Bronchial epithelial cell (primary cell): ENCODE measurements at regions not wholly inside any gene's neighbourhood (a gene's known extent, or its start where the extent isn't known, plus 50 kb on each side); places are given as distances from the start of the nearest gene placed in this dataset.

ENCODE experiments used
- DNase-seq: peaks from one replicate; pipeline ENCODE4 v3.0.0-alpha.2; 2010; ENCODE audit warnings: low read depth
- FAIRE-seq: peaks from 2 replicates; lab custom pipeline; 2011; peaks lifted over from hg19 to GRCh38; lab: Jason Lieb, UNC
- H3K27me3 ChIP-seq: 2 replicates; pipeline ENCODE4 v1.5.1; 2011; ENCODE audit warnings: low read length; ENCODE audit not compliant: control insufficient read depth, insufficient read depth
- H3K36me3 ChIP-seq: 2 replicates; pipeline ENCODE4 v1.5.1; 2011; ENCODE audit warnings: low read length; ENCODE audit not compliant: control insufficient read depth, insufficient read depth
- H3K4me3 ChIP-seq: 2 replicates; pipeline ENCODE4 v1.5.1; 2011; ENCODE audit warnings: mild to moderate bottlenecking, low read depth, low read length, control low read depth
- CTCF ChIP-seq: IDR thresholded peaks from 2 replicates; pipeline ENCODE4 v1.5.1; 2011; ENCODE audit warnings: mild to moderate bottlenecking, moderate library complexity, low read length, control low read depth, inconsistent platforms; ENCODE audit not compliant: insufficient read depth, severe bottlenecking

DNA sequence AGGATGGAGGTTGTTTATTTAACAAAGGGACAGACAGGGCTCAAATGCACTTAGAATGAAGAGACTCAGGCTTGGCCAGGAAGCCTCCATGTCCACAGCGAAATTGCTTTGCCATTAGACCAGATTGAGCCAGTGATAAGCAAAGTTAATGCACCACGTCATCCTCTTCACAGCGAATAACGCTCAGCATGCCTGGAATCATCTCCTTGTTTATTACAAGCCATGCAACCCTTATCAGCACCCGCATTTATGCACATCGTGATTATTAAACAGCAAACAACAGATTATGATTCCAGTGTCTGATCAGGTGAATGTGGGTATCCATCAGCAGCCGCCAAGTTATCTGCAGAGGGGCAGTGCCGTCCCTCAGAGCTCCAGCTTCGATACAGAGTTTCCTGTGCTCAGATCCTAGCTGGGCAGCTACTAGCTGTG lies 175.0 kb upstream of the TMEM132C start:
- TF ChIP-seq CTCF = no peak
- Histone ChIP-seq H3K27me3 (no peaks in the 10 kb centered on the region), H3K36me3 (no peaks in the 10 kb centered on the region), H3K4me3 (no peak overlapping the region)
- FAIRE-seq (no peak), DNase-seq (no peak)

- no peak for DNase-seq
- Histone ChIP-seq H3K4me3 (no peak overlapping the region), H3K36me3 (no peaks in the 10 kb centered on the region), H3K27me3 (no peaks in the 10 kb centered on the region)
- no peak for FAIRE-seq
- TF ChIP-seq CTCF = no peak
Observed at GRCh38 chr12:128098730-128099129, 168.2 kb upstream of the TMEM132C start.

GRCh38 chr12:128103152-128103551 lies 163.8 kb upstream of the TMEM132C start:
- Histone ChIP-seq H3K36me3 (no peaks in the 10 kb centered on the region), H3K4me3 (no peak overlapping the region), H3K27me3 (no peaks in the 10 kb centered on the region)
- no peak for TF ChIP-seq CTCF
- no peak for DNase-seq
- no peak for FAIRE-seq

- H3K36me3 ChIP-seq = no peaks in the 10 kb centered on the region
- H3K27me3 ChIP-seq = no peaks in the 10 kb centered on the region
- no peak overlapping the region for H3K4me3 ChIP-seq
- DNase-seq = no peak
- FAIRE-seq = no peak
- no peak for TF ChIP-seq CTCF
Observed at GRCh38 chr12:128109236-128109635, 157.7 kb upstream of the TMEM132C start.

GRCh38 chr12:128109636-128110035 lies 157.3 kb upstream of the TMEM132C start:
- FAIRE-seq (no peak), DNase-seq (no peak)

More at GRCh38 chr12:128109636-128110035, 157.3 kb upstream of the TMEM132C start:
- no peaks in the 10 kb centered on the region for H3K27me3 ChIP-seq
- no peak overlapping the region for H3K4me3 ChIP-seq
- no peaks in the 10 kb centered on the region for H3K36me3 ChIP-seq
- TF ChIP-seq CTCF = no peak
